Neural progenitor cell (in vitro differentiated cells): ENCODE measurements at regions not wholly inside any gene's neighbourhood (a gene's known extent, or its start where the extent isn't known, plus 50 kb on each side); places are given as distances from the start of the nearest gene placed in this dataset.

Source experiments
- DNase-seq: peaks from one replicate; pipeline ENCODE4 v3.0.0-alpha.2; 2016; ENCODE audit warnings: low spot score
- H2AFZ ChIP-seq: fragments of 200-600 bp; sonication (generic); replicated peaks from 2 replicates; pipeline ENCODE4 v1.6.1; 2016; ENCODE audit warnings: antibody characterized with exemption
- H3F3A ChIP-seq: fragments of 200-600 bp; sonication (generic); 2 replicates; pipeline ENCODE4 v1.6.1; 2016; ENCODE audit warnings: antibody characterized with exemption, low read depth
- H3K27ac ChIP-seq: fragments of 200-600 bp; sonication (generic); 2 replicates; pipeline ENCODE4 v1.5.1; 2016; ENCODE audit warnings: mild to moderate bottlenecking
- H3K27me3 ChIP-seq: fragments of 200-600 bp; sonication (generic); 2 replicates; pipeline ENCODE4 v1.6.1; 2016; ENCODE audit warnings: mild to moderate bottlenecking, moderate library complexity
- H3K36me3 ChIP-seq: fragments of 200-600 bp; sonication (generic); 2 replicates; pipeline ENCODE4 v1.5.1; 2016
- H3K4me1 ChIP-seq: fragments of 200-600 bp; sonication (generic); 2 replicates; pipeline ENCODE4 v1.6.1; 2016; ENCODE audit warnings: mixed run types
- H3K4me2 ChIP-seq: fragments of 200-600 bp; sonication (generic); 2 replicates; pipeline ENCODE4 v1.6.1; 2016
- H3K4me3 ChIP-seq: fragments of 200-600 bp; sonication (generic); 2 replicates; pipeline ENCODE4 v1.5.1; 2016
- H3K79me2 ChIP-seq: fragments of 200-600 bp; sonication (generic); 2 replicates; pipeline ENCODE4 v1.6.1; 2016; ENCODE audit warnings: low read depth
- H3K9ac ChIP-seq: fragments of 200-600 bp; sonication (generic); 2 replicates; pipeline ENCODE4 v1.6.1; 2016
- H3K9me3 ChIP-seq: fragments of 200-600 bp; sonication (generic); 2 replicates; pipeline ENCODE4 v1.5.1; 2016; ENCODE audit warnings: low read depth
- H4K20me1 ChIP-seq: fragments of 200-600 bp; sonication (generic); 2 replicates; pipeline ENCODE4 v1.6.1; 2016; ENCODE audit warnings: low read depth
- H3K27ac Mint-ChIP-seq: 3 replicates; pipeline ENCODE4 v1.8.0; 2021; ENCODE audit warnings: mixed read lengths
- H3K27me3 Mint-ChIP-seq: 2 replicates; pipeline ENCODE4 v1.8.0; 2022; ENCODE audit warnings: low read depth, mild to moderate bottlenecking, inconsistent platforms, moderate library complexity, mixed read lengths; ENCODE audit not compliant: insufficient read depth
- H3K36me3 Mint-ChIP-seq: 3 replicates; pipeline ENCODE4 v1.8.0; 2021; ENCODE audit warnings: mixed read lengths
- H3K4me1 Mint-ChIP-seq: 3 replicates; pipeline ENCODE4 v1.8.0; 2021; ENCODE audit warnings: mixed read lengths
- H3K4me3 Mint-ChIP-seq: 3 replicates; pipeline ENCODE4 v1.8.0; 2021; ENCODE audit warnings: mild to moderate bottlenecking, moderate library complexity, mixed read lengths
- H3K9me3 Mint-ChIP-seq: 3 replicates; pipeline ENCODE4 v1.8.0; 2020; ENCODE audit warnings: mixed read lengths
- CTCF ChIP-seq: fragments of 200-600 bp; sonication (generic); IDR thresholded peaks from 2 replicates; pipeline ENCODE4 v1.5.1; 2017; ENCODE audit warnings: antibody characterized with exemption, mild to moderate bottlenecking
- EZH2 ChIP-seq: fragments of 200-600 bp; sonication (generic); IDR thresholded peaks from 2 replicates; pipeline ENCODE4 v1.6.1; 2017; ENCODE audit warnings: antibody characterized with exemption, mild to moderate bottlenecking, moderate library complexity
- EZH2phosphoT487 ChIP-seq: fragments of 200-600 bp; sonication (generic); IDR thresholded peaks from 2 replicates; pipeline ENCODE4 v1.6.1; 2017; ENCODE audit warnings: antibody characterized with exemption

GRCh38 chr7:32219416-32219815 lies 149.2 kb upstream of the PDE1C start:
- Histone ChIP-seq H3K27me3 (no peaks in the 10 kb centered on the region), H3F3A (no peaks in the 10 kb centered on the region), H4K20me1 (no peaks in the 10 kb centered on the region), H3K79me2 (no peaks in the 10 kb centered on the region), H3K9me3 (no peaks in the 10 kb centered on the region), H2AFZ (no peak overlapping the region), H3K4me2 (no peak overlapping the region), H3K4me1 (no peaks in the 10 kb centered on the region), H3K4me3 (no peak overlapping the region), H3K9ac (no peak overlapping the region), H3K36me3 (no peaks in the 10 kb centered on the region), H3K27ac (no peak overlapping the region)
- Mint-ChIP-seq H3K27ac (no peak overlapping the region), H3K9me3 (no peaks in the 10 kb centered on the region), H3K27me3 (peaks cover 4% of the 10 kb centered on the region), H3K4me1 (no peaks in the 10 kb centered on the region), H3K4me3 (no peak overlapping the region), H3K36me3 (no peaks in the 10 kb centered on the region)
- no peak for DNase-seq
- TF ChIP-seq EZH2: no peak
- TF ChIP-seq EZH2phosphoT487: no peak
- no peak for TF ChIP-seq CTCF

- no peaks in the 10 kb centered on the region for H3K4me1 Mint-ChIP-seq
- H3K27me3 ChIP-seq: no peaks in the 10 kb centered on the region
- no peak overlapping the region for H3K27ac ChIP-seq
- no peak overlapping the region for H3K9ac ChIP-seq
- H3K4me3 ChIP-seq: no peak overlapping the region
- no peak overlapping the region for H3K27ac Mint-ChIP-seq
- no peak for TF ChIP-seq EZH2phosphoT487
- no peak for TF ChIP-seq CTCF
- TF ChIP-seq EZH2: no peak
- H3K9me3 Mint-ChIP-seq: no peaks in the 10 kb centered on the region
- H3K79me2 ChIP-seq: no peaks in the 10 kb centered on the region
- no peak overlapping the region for H3K4me3 Mint-ChIP-seq
- H3K27me3 Mint-ChIP-seq: peaks cover 4% of the 10 kb centered on the region
- H4K20me1 ChIP-seq: no peaks in the 10 kb centered on the region
- no peak overlapping the region for H2AFZ ChIP-seq
- DNase-seq: no peak
- H3K4me1 ChIP-seq: no peaks in the 10 kb centered on the region
- no peaks in the 10 kb centered on the region for H3K36me3 ChIP-seq
- no peaks in the 10 kb centered on the region for H3F3A ChIP-seq
- no peaks in the 10 kb centered on the region for H3K36me3 Mint-ChIP-seq
- H3K9me3 ChIP-seq: no peaks in the 10 kb centered on the region
- H3K4me2 ChIP-seq: no peak overlapping the region
These were observed 148.6 kb upstream of the PDE1C start for GRCh38 chr7:32218741-32219288.

GRCh38 chr7:32218154-32218467 lies 147.9 kb upstream of the PDE1C start:
- Histone ChIP-seq H3F3A (no peaks in the 10 kb centered on the region), H3K4me1 (no peaks in the 10 kb centered on the region), H3K27ac (no peak overlapping the region), H3K9ac (no peak overlapping the region), H4K20me1 (no peaks in the 10 kb centered on the region), H3K9me3 (no peaks in the 10 kb centered on the region), H3K79me2 (no peaks in the 10 kb centered on the region), H3K4me3 (no peak overlapping the region), H2AFZ (no peak overlapping the region), H3K36me3 (no peaks in the 10 kb centered on the region), H3K27me3 (no peaks in the 10 kb centered on the region), H3K4me2 (no peak overlapping the region)
- DNase-seq: no peak
- H3K4me1 Mint-ChIP-seq: no peaks in the 10 kb centered on the region
- no peaks in the 10 kb centered on the region for H3K36me3 Mint-ChIP-seq
- TF ChIP-seq CTCF: no peak
- TF ChIP-seq EZH2phosphoT487: no peak
- no peak for TF ChIP-seq EZH2
- H3K4me3 Mint-ChIP-seq: no peak overlapping the region
- H3K27ac Mint-ChIP-seq: no peak overlapping the region
- H3K27me3 Mint-ChIP-seq: peaks cover 4% of the 10 kb centered on the region
- H3K9me3 Mint-ChIP-seq: no peaks in the 10 kb centered on the region
